Glomerular visceral epithelial cell (primary cell): ENCODE measurements at regions not wholly inside any gene's neighbourhood (a gene's known extent, or its start where the extent isn't known, plus 50 kb on each side); places are given as distances from the start of the nearest gene placed in this dataset.
"Not testable (repeated sequence)": the region's sequence is repeated elsewhere in the genome, so short reads cannot be mapped to it uniquely, and the experiment has no call there.

ENCODE experiments used
- DNase-seq: peaks from one replicate; pipeline ENCODE4 v3.0.0-alpha.2; 2016; ENCODE audit errors: extremely low spot score

GRCh38 chr12:61254225-61254624, 1006.0 kb upstream of the USP15 start:
- no peak for DNase-seq

DNA sequence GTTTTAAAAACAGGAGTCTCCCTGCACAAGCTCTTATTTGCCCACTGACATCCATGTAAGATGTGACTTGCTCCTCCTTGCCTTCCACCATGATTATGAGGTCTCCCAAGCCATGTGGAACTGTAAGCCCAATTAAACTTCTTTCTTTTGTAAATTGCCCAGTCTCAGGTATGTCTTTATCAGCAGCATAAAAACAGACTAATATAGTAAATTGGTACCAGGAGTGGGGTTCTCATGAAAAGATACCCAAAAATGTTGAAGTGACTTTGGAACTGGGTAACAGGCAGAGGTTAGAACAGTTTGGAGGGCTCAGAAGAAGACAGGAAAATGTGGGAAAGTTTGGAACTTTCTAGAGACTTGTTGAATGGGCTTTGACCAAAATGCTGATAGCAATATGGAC, 995.9 kb upstream of the USP15 start:
- not testable (repeated sequence) for DNase-seq

DNA sequence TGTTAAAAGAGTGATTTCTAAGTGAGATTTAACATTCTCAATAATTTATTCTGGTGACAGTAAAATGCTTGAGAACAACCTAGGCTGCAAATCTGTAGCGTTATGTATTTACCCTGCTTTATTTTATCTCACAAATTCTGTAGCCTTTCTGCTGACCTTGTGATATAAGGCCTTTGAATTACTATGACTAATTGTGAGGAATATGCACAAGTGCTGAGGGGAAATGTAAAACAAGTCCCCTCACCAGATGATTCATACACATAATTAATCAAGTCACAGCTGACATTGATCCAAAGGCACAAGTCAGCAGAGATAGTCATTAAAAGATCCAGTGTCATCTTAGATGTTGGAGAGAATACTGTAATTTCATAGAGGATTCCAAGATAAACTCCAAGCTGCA, 992.7 kb upstream of the USP15 start:
- no peak for DNase-seq

DNA sequence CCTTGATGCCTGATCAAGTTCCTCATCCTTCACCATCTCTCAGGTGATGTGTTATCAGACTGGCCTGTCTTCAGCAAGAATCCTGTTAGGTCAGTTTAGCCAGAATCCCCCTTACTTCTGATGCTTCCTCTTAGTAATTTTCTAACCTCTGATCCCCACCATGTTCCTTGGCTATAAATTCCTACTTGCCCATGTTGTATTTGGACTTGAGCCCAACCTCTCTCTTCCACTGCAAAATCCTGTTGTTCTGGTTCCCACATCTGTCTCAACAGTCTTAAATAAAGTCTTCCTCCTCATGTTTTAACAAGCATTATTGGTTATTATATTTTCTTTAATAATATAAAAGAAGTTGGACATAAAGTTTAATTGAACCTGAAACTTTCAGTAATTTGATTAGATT, 987.8 kb upstream of the USP15 start:
- DNase-seq = no peak

GRCh38 chr12:61282790-61283575, 977.2 kb upstream of the USP15 start:
- DNase-seq = peak; percentile 2

DNA sequence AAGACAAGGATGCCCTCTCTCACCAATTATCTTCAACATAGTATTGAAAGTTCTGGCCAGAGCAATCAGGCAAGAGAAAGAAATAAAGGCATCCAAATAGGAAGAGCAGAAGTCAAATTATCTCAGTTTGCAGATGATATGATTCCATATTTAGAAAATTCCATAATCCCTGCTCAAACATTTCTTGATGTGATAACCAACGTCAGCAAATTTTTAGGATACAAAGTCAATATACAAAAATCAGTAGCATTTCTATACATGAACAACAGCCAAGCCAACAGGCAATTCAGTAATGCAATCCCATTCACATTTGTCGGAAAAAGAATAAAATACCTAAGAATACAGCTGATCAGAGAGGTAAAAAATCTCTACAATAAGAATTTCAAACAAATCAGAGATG, 969.7 kb upstream of the USP15 start:
- DNase-seq = no peak

- peak; percentile 1 for DNase-seq
Observed at GRCh38 chr12:61291647-61292046, 968.6 kb upstream of the USP15 start.

- DNase-seq = not testable (repeated sequence)
Observed at GRCh38 chr12:61294011-61294410, 966.2 kb upstream of the USP15 start.

DNA sequence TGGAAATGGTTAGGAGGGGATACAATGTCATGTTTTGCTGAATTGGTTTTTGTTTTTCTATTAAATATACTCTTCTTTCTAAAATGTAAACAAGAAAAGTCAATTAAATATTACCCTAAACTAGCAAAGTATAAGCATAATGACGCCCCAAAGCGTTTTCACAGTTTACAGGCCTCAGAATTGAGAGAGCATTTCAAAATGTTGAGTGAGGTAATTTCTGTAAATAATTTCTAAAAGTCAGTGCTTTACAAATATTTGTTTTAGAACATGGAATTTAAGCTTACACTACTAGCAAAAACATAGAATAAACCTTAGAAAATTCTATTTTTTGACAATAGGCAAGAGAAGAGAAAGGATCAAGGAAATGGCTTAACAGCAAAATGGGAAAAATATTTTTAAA, 958.4 kb upstream of the USP15 start:
- DNase-seq = no peak

DNA sequence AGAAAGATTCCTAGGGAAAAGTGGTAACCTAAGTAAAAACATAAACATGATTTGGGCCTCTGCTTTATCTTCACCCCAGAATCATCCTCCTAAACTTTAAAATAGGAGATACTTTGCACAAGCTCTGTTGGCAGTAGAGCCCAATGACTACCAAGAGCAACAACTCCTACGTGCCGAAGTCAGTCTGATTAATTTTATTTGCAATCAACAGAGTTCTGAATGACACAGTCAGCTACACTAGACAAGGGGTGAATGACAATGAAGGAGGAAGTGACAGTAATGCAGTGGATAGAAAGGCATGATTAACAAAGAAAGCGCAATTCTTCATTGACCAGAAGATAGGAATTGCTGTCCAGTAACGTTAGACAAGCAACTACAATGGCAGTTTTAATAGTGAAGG, 957.9 kb upstream of the USP15 start:
- DNase-seq = no peak

DNA sequence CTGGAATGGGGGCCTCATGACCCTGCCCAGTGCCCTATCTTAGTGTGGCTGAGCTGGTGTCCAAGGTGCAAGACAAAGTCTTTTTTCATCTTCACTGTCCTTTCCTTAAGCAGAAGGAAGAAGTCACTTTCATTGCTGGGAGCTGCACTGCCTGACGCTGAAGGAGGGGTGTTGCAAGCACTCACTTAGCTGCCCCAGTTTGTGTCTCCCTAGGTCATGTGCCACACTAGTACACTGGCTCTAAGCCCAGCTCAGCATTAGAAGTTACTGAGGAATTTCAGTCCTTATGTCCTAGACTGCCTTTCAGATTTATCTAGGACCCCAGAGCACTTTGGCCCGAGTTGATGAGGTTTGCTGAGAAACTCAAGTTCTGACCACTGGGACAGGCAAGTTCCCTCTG, 952.0 kb upstream of the USP15 start:
- DNase-seq = no peak

GRCh38 chr12:61311413-61311812, 948.8 kb upstream of the USP15 start:
- no peak for DNase-seq

DNA sequence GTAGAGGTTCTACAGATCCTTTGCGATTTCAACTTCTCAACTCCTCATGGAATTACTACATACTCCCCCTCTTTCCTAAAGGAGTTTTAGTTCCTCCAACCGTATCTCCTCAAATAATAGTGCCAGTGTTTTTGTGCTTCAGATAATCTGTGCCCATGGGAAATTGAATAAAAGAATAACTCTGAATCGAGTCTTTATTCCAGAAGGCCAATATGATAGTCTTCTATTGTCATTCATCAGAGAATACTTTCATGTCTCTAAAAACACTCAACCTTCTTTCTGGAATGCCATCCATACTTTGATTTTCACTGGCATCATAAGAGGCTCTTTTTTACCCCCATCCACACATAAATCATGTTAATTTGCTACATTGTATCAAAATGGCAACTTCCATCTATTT, 911.3 kb upstream of the USP15 start:
- DNase-seq = no peak

DNA sequence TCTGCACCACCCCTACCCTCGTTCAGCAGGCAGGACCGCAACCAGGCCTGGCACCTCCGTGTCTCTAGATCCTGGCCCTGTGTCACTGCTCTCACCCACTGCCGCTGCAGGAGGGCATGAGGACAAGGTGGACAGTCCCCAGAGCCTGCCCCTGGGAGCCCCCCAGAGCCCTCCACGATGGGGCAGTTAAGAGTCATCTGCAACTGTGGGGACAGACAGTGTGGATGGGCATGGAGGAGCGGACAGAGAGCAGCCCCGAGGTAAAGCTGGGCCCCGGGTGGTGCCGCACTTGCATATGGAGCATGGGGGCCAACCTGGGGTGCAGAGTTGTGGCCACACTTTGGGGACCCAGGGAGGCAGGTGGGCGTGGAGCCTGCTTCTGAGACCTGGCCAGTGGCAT, 905.1 kb upstream of the USP15 start:
- no peak for DNase-seq

- no peak for DNase-seq
Observed at GRCh38 chr12:61356485-61356884, 903.7 kb upstream of the USP15 start.

- DNase-seq = no peak
Observed at GRCh38 chr12:61357496-61357895, 902.7 kb upstream of the USP15 start.

- DNase-seq = no peak
Observed at GRCh38 chr12:61362037-61362436, 898.2 kb upstream of the USP15 start.

- DNase-seq = no peak
Observed at GRCh38 chr12:61365001-61365400, 895.2 kb upstream of the USP15 start.

DNA sequence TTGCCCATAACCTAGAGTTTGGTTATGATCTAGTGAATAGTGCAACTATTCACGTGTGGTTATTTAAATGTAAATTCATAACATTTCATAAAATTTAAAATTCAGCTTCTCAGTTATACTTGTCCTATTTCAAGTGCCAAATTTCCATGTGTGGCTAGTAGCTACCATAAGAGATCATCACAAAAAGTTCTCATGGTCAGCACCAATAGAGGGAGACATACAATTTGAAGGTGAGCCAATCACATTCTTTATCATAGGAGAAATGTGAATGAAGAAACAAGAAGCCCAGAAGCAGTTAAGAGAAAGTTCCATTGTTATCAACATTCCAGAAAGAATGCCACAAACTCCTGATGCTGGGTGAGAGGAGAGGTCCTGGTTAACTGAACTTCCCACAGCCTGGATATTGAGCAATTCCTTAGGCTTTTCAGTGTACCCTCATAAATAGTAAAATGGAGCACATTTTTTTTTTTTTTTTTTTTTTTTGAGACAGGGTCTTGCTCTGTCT, 892.9 kb upstream of the USP15 start:
- DNase-seq = no peak

GRCh38 chr12:61369241-61369910, 890.8 kb upstream of the USP15 start:
- no peak for DNase-seq

DNA sequence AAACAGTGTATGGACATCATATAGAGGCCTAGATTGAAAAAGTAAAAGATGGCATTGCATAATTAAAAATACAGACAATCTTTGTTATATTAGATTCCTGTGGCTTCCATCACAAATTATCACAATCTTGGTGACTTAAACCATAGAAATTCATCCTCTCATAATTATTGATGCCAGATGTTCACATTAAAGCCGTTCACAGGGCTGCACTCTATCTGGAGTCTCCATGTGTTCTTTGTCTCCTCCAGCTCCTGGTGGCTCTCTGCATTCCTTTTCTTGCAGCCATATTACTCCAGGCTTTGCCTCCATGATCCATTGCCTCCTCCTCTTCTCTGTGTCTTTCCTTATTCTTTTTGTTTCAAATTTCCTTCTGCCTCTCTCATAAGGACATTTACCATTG, 875.7 kb upstream of the USP15 start:
- no peak for DNase-seq

DNA sequence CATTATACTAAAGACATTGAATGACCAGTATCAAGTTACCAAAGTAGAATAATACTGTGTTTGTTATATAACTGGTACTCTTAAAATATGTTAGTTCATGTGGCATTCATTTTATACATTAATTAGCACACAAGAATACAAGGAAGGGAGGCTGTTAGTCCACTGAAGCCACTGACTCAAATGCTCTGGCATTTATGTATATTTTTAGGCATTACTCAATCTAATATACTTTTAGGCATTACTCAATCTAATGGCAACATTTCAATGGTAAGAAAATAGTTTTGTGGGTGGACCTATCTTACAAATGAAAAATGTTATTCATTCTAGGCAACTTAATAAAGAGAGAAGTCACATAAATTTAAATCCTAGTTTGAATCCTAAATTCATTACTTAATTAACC, 874.4 kb upstream of the USP15 start:
- no peak for DNase-seq

- DNase-seq = no peak
Observed at GRCh38 chr12:61397668-61398067, 862.5 kb upstream of the USP15 start.
